HepG2 (cell line): ENCODE measurements at regions not wholly inside any gene's neighbourhood (a gene's known extent, or its start where the extent isn't known, plus 50 kb on each side); places are given as distances from the start of the nearest gene placed in this dataset.

Experiments
- ATAC-seq: fragments of 200-7000 bp; cut with Tn5 transposase; 3 replicates; pipeline ENCODE4 v1.9.1; 2020; ENCODE audit warnings: mild to moderate bottlenecking, moderate library complexity
- BruUV-seq: library from RNA; stranded (reverse); fragments of 400-500 nt; replicated peaks from 2 replicates; lab custom pipeline; 2021; lab: Mats Ljungman, UMichigan
- CTCF ChIA-PET: fragments of 300-600 bp; formaldehyde crosslinking; extraction: SDS; loops from one replicate; lab custom pipeline; 2021; ENCODE audit warnings: low total read pairs, inconsistent platforms, low intra/inter-chr PET ratio; lab: Yijun Ruan, JAX
- POLR2A ChIA-PET: fragments of 350-600 bp; sonication (Branson Sonifier 250); formaldehyde crosslinking; loops from one replicate; lab custom pipeline; 2020; ENCODE audit warnings: antibody characterized with exemption, inconsistent platforms; lab: Yijun Ruan, JAX
- DNase-seq: peaks from one replicate; pipeline ENCODE4 v3.0.0-alpha.2; 2015; ENCODE audit warnings: low spot score
- FAIRE-seq: peaks from 3 replicates; lab custom pipeline; 2011; peaks lifted over from hg19 to GRCh38; lab: Jason Lieb, UNC
- H2AFZ ChIP-seq: one replicate; pipeline ENCODE4 v1.6.1; 2011; ENCODE audit warnings: low read length, inconsistent platforms
- H3K27ac ChIP-seq: fragments of 300-600 bp; 3 replicates; pipeline ENCODE4 v1.8.0; 2011; ENCODE audit warnings: mixed run types, mild to moderate bottlenecking, mixed read lengths, low read length, inconsistent platforms; ENCODE audit not compliant: insufficient read depth; ENCODE audit errors: extremely low read length
- H3K27me3 ChIP-seq, 2 experiments: fragments of 200-600 bp in 1 of 2; 2 replicates in 1 of 2; 3 replicates in 1 of 2; pipeline versions ENCODE4 v1.6.0 to v1.8.0; 2011; ENCODE audit warnings: low read length in 2 of 2, mild to moderate bottlenecking in 2 of 2, moderate library complexity in 2 of 2, inconsistent platforms in 1 of 2; ENCODE audit not compliant: insufficient read depth in 2 of 2, control insufficient read depth in 1 of 2
- H3K36me3 ChIP-seq, 2 experiments: fragments of 200-600 bp in 1 of 2; replicated peaks in 1 of 2; 2 replicates in 1 of 2; 3 replicates in 1 of 2; pipeline versions ENCODE4 v1.5.1 to v1.8.0; 2011; ENCODE audit warnings: low read length in 2 of 2, inconsistent platforms in 1 of 2; ENCODE audit not compliant: insufficient read depth in 2 of 2, control insufficient read depth in 1 of 2
- H3K4me1 ChIP-seq: 2 replicates; pipeline ENCODE4 v1.5.1; 2012; ENCODE audit warnings: low read length, inconsistent platforms; ENCODE audit not compliant: insufficient read depth
- H3K4me2 ChIP-seq: 2 replicates; pipeline ENCODE4 v1.6.0; 2011; ENCODE audit warnings: low read depth, low read length, inconsistent platforms
- H3K4me3 ChIP-seq, 3 experiments: fragments of 200-600 bp in 1 of 3; sonication (generic), shearing (Covaris generic) in 1 of 3; replicated peaks in 1 of 3; 2 replicates each; pipeline ENCODE4 v1.5.1; 2011 to 2016; ENCODE audit warnings: low read length in 3 of 3, inconsistent platforms in 2 of 3, low read depth in 2 of 3, mild to moderate bottlenecking in 2 of 3, control low read depth in 1 of 3, mixed read lengths in 1 of 3; ENCODE audit not compliant: insufficient read depth in 1 of 3
- H3K79me2 ChIP-seq: one replicate; pipeline ENCODE4 v1.6.1; 2011; ENCODE audit warnings: low read length, inconsistent platforms; ENCODE audit not compliant: insufficient read depth
- H3K9ac ChIP-seq: 2 replicates; pipeline ENCODE4 v1.6.0; 2011; ENCODE audit warnings: mild to moderate bottlenecking, low read depth, low read length, inconsistent platforms; ENCODE audit not compliant: insufficient read depth
- H3K9me3 ChIP-seq: 2 replicates; pipeline ENCODE4 v1.5.1; 2012; ENCODE audit warnings: mild to moderate bottlenecking, low read length
- H4K20me1 ChIP-seq: 2 replicates; pipeline ENCODE4 v1.6.0; 2011; ENCODE audit warnings: inconsistent platforms, mild to moderate bottlenecking, low read length, moderate library complexity; ENCODE audit not compliant: insufficient read depth
- ARNT ChIP-seq: fragments of 450-650 bp; IDR thresholded peaks from 2 replicates; pipeline ENCODE4 v1.6.1; 2017
- CAMTA2 ChIP-seq: sonication (generic); formaldehyde crosslinking; IDR thresholded peaks from 2 replicates; pipeline ENCODE4 v1.4.0; 2020; ENCODE audit warnings: mild to moderate bottlenecking, missing genetic modification reagents, borderline replicate concordance
- JDP2 ChIP-seq: sonication (generic); formaldehyde crosslinking; IDR thresholded peaks from 2 replicates; pipeline ENCODE4 v1.8.1; 2022; ENCODE audit warnings: missing genetic modification reagents, borderline replicate concordance
- PRMT3 ChIP-seq: sonication (generic); formaldehyde crosslinking; IDR thresholded peaks from 2 replicates; pipeline ENCODE4 v1.8.1; 2022; ENCODE audit warnings: low read depth, mild to moderate bottlenecking, moderate library complexity, missing genetic modification reagents, borderline replicate concordance
- SNAI1 ChIP-seq: sonication (generic); formaldehyde crosslinking; IDR thresholded peaks from 2 replicates; pipeline ENCODE4 v1.5.0; 2020; ENCODE audit warnings: mild to moderate bottlenecking, missing genetic modification reagents, borderline replicate concordance
- SP5 ChIP-seq: IDR thresholded peaks from 2 replicates; pipeline ENCODE4 v1.6.1; 2016; ENCODE audit warnings: low read depth, borderline replicate concordance
- TP53 ChIP-seq: sonication (generic); formaldehyde crosslinking; conservative IDR thresholded peaks from 2 replicates; pipeline ENCODE4 v1.4.0; 2020; ENCODE audit warnings: missing genetic modification reagents
- ZMYM3 ChIP-seq: sonication (generic); formaldehyde crosslinking; IDR thresholded peaks from 2 replicates; pipeline ENCODE4 v1.5.1; 2020; ENCODE audit warnings: mild to moderate bottlenecking, missing genetic modification reagents
- ZNF138 ChIP-seq: sonication (generic); formaldehyde crosslinking; IDR thresholded peaks from 2 replicates; pipeline ENCODE4 v1.5.0; 2020; ENCODE audit warnings: mild to moderate bottlenecking, low read depth, missing genetic modification reagents
- ZNF343 ChIP-seq: sonication (generic); formaldehyde crosslinking; IDR thresholded peaks from 2 replicates; pipeline ENCODE4 v1.4.0; 2020; ENCODE audit warnings: mild to moderate bottlenecking, missing genetic modification reagents
- ZNF629 ChIP-seq: sonication (generic); formaldehyde crosslinking; conservative IDR thresholded peaks from 2 replicates; pipeline ENCODE4 v1.5.0; 2020; ENCODE audit warnings: missing genetic modification reagents
- ZNF672 ChIP-seq: sonication (generic); formaldehyde crosslinking; IDR thresholded peaks from 2 replicates; pipeline ENCODE4 v1.8.1; 2022; ENCODE audit warnings: missing genetic modification reagents
- WGBS: methylation state at CpG from one replicate; pipeline ENCODE4 v1.1.6; 2017; ENCODE audit warnings: low lambda C conversion rate; 5-methylcytosine and 5-hydroxymethylcytosine counted together
- in situ Hi-C: cut with HindIII; loops from 2 replicates; pipeline ENCODE4 v1.10.0; 2017; ENCODE audit warnings: low pct_unique_long_range_greater_than_20kb; ENCODE audit not compliant: extremely low pct_ligation_motif_present
- intact Hi-C: fragments of 100-400 bp; cut with micrococcal nuclease; formaldehyde crosslinking; loops from one replicate; pipeline ENCODE4 v1.10.0; 2022; ENCODE audit not compliant: unreplicated experiment
- TF ChIP-seq, protein P1 (sequence below): sonication (generic); formaldehyde crosslinking; IDR thresholded peaks from 2 replicates; pipeline ENCODE4 v1.8.0; 2022; ENCODE audit warnings: mild to moderate bottlenecking, missing genetic modification reagents
- TF ChIP-seq, protein P2 (sequence below): sonication (generic); formaldehyde crosslinking; IDR thresholded peaks from 2 replicates; pipeline ENCODE4 v1.4.0; 2020; ENCODE audit warnings: low read depth, mild to moderate bottlenecking, missing genetic modification reagents
- TF ChIP-seq, protein P3 (sequence below): sonication (generic); formaldehyde crosslinking; IDR thresholded peaks from 2 replicates; pipeline ENCODE4 v1.5.1; 2020; ENCODE audit warnings: missing genetic modification reagents, mild to moderate bottlenecking, borderline replicate concordance

DNA sequence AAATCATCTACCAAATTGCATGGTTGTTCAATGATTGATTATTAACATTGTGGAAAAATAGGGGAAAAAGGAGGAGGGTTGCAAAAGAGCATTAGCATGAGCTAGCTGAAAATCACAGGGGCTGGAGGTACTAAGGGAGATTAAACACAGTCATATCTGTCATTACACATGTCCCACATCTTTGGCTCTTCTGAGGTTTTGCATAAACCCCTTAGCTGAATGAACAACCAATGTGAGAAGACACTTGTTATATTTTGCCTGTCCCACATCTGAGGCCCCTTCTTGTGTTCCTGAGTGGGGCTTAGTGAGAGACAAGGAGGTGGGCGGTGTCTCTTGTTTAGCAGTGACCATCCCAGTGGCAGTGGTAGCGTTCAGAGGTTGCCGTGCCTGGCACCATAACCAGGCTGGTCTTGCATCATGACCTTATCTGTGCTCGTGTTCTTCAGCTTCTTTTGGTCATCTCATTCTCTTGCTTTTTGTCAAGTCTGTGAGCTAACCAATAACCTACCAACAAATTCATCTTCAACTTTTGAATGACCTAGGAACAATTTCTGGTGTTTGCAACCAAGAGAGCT is 95.6 kb downstream of the MID1IP1 start (continued):
- TF ChIP-seq, protein P1, sequence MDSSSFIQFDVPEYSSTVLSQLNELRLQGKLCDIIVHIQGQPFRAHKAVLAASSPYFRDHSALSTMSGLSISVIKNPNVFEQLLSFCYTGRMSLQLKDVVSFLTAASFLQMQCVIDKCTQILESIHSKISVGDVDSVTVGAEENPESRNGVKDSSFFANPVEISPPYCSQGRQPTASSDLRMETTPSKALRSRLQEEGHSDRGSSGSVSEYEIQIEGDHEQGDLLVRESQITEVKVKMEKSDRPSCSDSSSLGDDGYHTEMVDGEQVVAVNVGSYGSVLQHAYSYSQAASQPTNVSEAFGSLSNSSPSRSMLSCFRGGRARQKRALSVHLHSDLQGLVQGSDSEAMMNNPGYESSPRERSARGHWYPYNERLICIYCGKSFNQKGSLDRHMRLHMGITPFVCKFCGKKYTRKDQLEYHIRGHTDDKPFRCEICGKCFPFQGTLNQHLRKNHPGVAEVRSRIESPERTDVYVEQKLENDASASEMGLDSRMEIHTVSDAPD (CRISPR knock-in tag), result no peak
- no peak for TF ChIP-seq PRMT3
- TF ChIP-seq, protein P2, sequence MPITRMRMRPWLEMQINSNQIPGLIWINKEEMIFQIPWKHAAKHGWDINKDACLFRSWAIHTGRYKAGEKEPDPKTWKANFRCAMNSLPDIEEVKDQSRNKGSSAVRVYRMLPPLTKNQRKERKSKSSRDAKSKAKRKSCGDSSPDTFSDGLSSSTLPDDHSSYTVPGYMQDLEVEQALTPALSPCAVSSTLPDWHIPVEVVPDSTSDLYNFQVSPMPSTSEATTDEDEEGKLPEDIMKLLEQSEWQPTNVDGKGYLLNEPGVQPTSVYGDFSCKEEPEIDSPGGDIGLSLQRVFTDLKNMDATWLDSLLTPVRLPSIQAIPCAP (CRISPR knock-in tag), result no peak

DNA sequence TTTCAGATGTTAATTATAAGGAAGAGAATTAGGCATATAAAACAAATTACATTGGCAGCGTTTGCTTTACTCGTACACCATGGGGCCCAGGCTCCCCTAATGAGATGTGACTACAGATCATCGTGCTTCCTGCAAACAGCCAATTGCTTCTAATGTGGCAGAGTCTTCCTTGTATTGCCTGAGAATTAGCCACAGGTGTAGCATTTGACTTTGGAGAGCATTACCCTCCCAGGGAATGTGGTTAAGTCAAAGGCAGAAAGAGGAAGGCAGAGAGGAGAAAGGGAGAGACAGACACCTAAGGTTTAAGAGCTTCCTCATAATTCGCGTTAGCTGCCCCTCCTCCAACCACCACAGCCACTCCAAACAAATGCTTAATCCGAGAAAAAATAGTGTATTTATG is 97.0 kb downstream of the MID1IP1 start:
- no peak overlapping the region for H2AFZ ChIP-seq
- no peak overlapping the region for H3K9ac ChIP-seq
- H4K20me1 ChIP-seq, result no peaks in the 10 kb centered on the region
- intact Hi-C loops (no loop called here), in situ Hi-C loops (no loop called here)
- ATAC-seq (no peak), FAIRE-seq (no peak), DNase-seq (no peak)
- H3K9me3 ChIP-seq, result no peaks in the 10 kb centered on the region
- no peaks in the 10 kb centered on the region for H3K4me1 ChIP-seq
- ChIA-PET POLR2A (no interaction called here), CTCF (no interaction called here)
- TF ChIP-seq ZNF138 (CRISPR knock-in tag), result no peak
- TF ChIP-seq, protein P3, sequence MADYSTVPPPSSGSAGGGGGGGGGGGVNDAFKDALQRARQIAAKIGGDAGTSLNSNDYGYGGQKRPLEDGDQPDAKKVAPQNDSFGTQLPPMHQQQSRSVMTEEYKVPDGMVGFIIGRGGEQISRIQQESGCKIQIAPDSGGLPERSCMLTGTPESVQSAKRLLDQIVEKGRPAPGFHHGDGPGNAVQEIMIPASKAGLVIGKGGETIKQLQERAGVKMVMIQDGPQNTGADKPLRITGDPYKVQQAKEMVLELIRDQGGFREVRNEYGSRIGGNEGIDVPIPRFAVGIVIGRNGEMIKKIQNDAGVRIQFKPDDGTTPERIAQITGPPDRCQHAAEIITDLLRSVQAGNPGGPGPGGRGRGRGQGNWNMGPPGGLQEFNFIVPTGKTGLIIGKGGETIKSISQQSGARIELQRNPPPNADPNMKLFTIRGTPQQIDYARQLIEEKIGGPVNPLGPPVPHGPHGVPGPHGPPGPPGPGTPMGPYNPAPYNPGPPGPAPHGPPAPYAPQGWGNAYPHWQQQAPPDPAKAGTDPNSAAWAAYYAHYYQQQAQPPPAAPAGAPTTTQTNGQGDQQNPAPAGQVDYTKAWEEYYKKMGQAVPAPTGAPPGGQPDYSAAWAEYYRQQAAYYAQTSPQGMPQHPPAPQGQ (CRISPR knock-in tag), result no peak
- TF ChIP-seq TP53, result no peak
- no peak for TF ChIP-seq JDP2
- no peak for TF ChIP-seq SNAI1
- TF ChIP-seq ZMYM3 (CRISPR knock-in tag), result no peak
- no peak for TF ChIP-seq ZNF629 (CRISPR knock-in tag)
- no peak for TF ChIP-seq SP5 (CRISPR knock-in tag)
- no peak for TF ChIP-seq ZNF672 (CRISPR knock-in tag)
- no peak for TF ChIP-seq CAMTA2 (CRISPR knock-in tag)
- TF ChIP-seq ARNT, result no peak
- TF ChIP-seq ZNF343, result no peak
- H3K4me3 ChIP-seq, result no peak overlapping the region
- H3K36me3 ChIP-seq, result no peaks in the 10 kb centered on the region
- no TSS peak for BruUV-seq
- no peak overlapping the region for H3K27ac ChIP-seq
- no peak overlapping the region for H3K4me2 ChIP-seq
- H3K27me3 ChIP-seq, result no peaks in the 10 kb centered on the region
- WGBS, result 63% methylated on average over 6 of the region's 6 CpGs
- H3K79me2 ChIP-seq, result no peaks in the 10 kb centered on the region
